ENCODE measurements at regions not wholly inside any gene's neighbourhood (a gene's known extent, or its start where the extent isn't known, plus 50 kb on each side); places are given as distances from the start of the nearest gene placed in this dataset.
A peak's percentile ranks its signal among the peaks of the same experiment; 100 is the strongest.
"Not testable (repeated sequence)": the region's sequence is repeated elsewhere in the genome, so short reads cannot be mapped to it uniquely, and the experiment has no call there.

GRCh38 chr3:10109-10996 lies 186.2 kb upstream of the CHL1 start:
- not testable (repeated sequence) for DNase-seq (ENCODE audit: extremely low spot score, insufficient read length, low read depth); FAIRE-seq

GRCh38 chr3:11734-12133 lies 184.8 kb upstream of the CHL1 start:
- FAIRE-seq = no peak
- DNase-seq (ENCODE audit: extremely low spot score, insufficient read length, low read depth) = no peak

- DNase-seq (ENCODE audit: extremely low spot score, insufficient read length, low read depth) = no peak
- FAIRE-seq = no peak
Measured at GRCh38 chr3:14652-15051, 181.9 kb upstream of the CHL1 start.

GRCh38 chr3:16366-16765 lies 180.2 kb upstream of the CHL1 start:
- DNase-seq (ENCODE audit: extremely low spot score, insufficient read length, low read depth) (no peak), FAIRE-seq (no peak)

GRCh38 chr3:20421-20820 lies 176.1 kb upstream of the CHL1 start:
- no peak for FAIRE-seq

GRCh38 chr3:24006-24405 lies 172.6 kb upstream of the CHL1 start:
- FAIRE-seq = peak; percentile 49
- no peak for DNase-seq (ENCODE audit: extremely low spot score, insufficient read length, low read depth)

More at GRCh38 chr3:20421-20820, 176.1 kb upstream of the CHL1 start:
- DNase-seq (ENCODE audit: extremely low spot score, insufficient read length, low read depth) = no peak

- no peak for DNase-seq (ENCODE audit: extremely low spot score, insufficient read length, low read depth)
- no peak for FAIRE-seq
Measured at GRCh38 chr3:25056-25455, 171.5 kb upstream of the CHL1 start.

- not testable (repeated sequence) for DNase-seq (ENCODE audit: extremely low spot score, insufficient read length, low read depth); FAIRE-seq
Measured at GRCh38 chr3:35985-36384, 160.6 kb upstream of the CHL1 start.

GRCh38 chr3:42871-43744 lies 153.5 kb upstream of the CHL1 start:
- DNase-seq (ENCODE audit: extremely low spot score, insufficient read length, low read depth) = peak; percentile 1
- peak; percentile 80 for FAIRE-seq

GRCh38 chr3:44028-44676 lies 152.4 kb upstream of the CHL1 start:
- FAIRE-seq = no peak
- DNase-seq (ENCODE audit: extremely low spot score, insufficient read length, low read depth) = no peak

- not testable (repeated sequence) for DNase-seq (ENCODE audit: extremely low spot score, insufficient read length, low read depth); FAIRE-seq
Measured at GRCh38 chr3:44941-45340, 151.6 kb upstream of the CHL1 start.

- DNase-seq (ENCODE audit: extremely low spot score, insufficient read length, low read depth) (no peak), FAIRE-seq (no peak)
Measured at GRCh38 chr3:46576-46975, 150.0 kb upstream of the CHL1 start.

- FAIRE-seq = peak; percentile 15
- not testable (repeated sequence) for DNase-seq (ENCODE audit: extremely low spot score, insufficient read length, low read depth)
Measured at GRCh38 chr3:53441-53840, 143.1 kb upstream of the CHL1 start.

- DNase-seq (ENCODE audit: extremely low spot score, insufficient read length, low read depth) (no peak), FAIRE-seq (peak; percentile 49)
Measured at GRCh38 chr3:54240-54639, 142.3 kb upstream of the CHL1 start.

- DNase-seq (ENCODE audit: extremely low spot score, insufficient read length, low read depth) (no peak), FAIRE-seq (no peak)
Measured at GRCh38 chr3:56672-57071, 139.9 kb upstream of the CHL1 start.

GRCh38 chr3:59854-60253 lies 136.7 kb upstream of the CHL1 start:
- no peak for DNase-seq (ENCODE audit: extremely low spot score, insufficient read length, low read depth)
- FAIRE-seq = no peak

GRCh38 chr3:63095-63765 lies 133.3 kb upstream of the CHL1 start:
- no peak for FAIRE-seq
- no peak for DNase-seq (ENCODE audit: extremely low spot score, insufficient read length, low read depth)

GRCh38 chr3:69690-70089 lies 126.9 kb upstream of the CHL1 start:
- DNase-seq (ENCODE audit: extremely low spot score, insufficient read length, low read depth) (no peak), FAIRE-seq (no peak)

GRCh38 chr3:72776-73175 lies 123.8 kb upstream of the CHL1 start:
- DNase-seq (ENCODE audit: extremely low spot score, insufficient read length, low read depth) (no peak), FAIRE-seq (no peak)

GRCh38 chr3:73271-73670 lies 123.3 kb upstream of the CHL1 start:
- FAIRE-seq = no peak
- DNase-seq (ENCODE audit: extremely low spot score, insufficient read length, low read depth) = no peak

Data from GM18507 (cell line).